Activated T-helper 1 cell treated with anti-CD3 and anti-CD28 coated beads, Interleukin-2, amount 50 U/mL, for 16 hours (primary cell): ENCODE measurements at regions not wholly inside any gene's neighbourhood (a gene's known extent, or its start where the extent isn't known, plus 50 kb on each side); places are given as distances from the start of the nearest gene placed in this dataset.

ENCODE experiments used
- DNase-seq, 2 donors: peaks; one replicate each; pipeline ENCODE4 v3.0.0-alpha.2; 2020; ENCODE audit warnings: low read depth in 1 of 2, low spot score in 1 of 2

- no peak for DNase-seq
These were observed 536.0 kb downstream of the LMO4 start for GRCh38 chr1:87864676-87865075.

GRCh38 chr1:87866416-87866815 lies 537.7 kb downstream of the LMO4 start:
- no peak for DNase-seq

- DNase-seq = no peak
These were observed 538.9 kb downstream of the LMO4 start for GRCh38 chr1:87867626-87868025.

GRCh38 chr1:87869567-87869966 lies 540.9 kb downstream of the LMO4 start:
- no peak for DNase-seq

GRCh38 chr1:87872189-87872588 lies 543.5 kb downstream of the LMO4 start:
- no peak for DNase-seq

- no peak for DNase-seq
These were observed 544.0 kb downstream of the LMO4 start for GRCh38 chr1:87872692-87873091.

- no peak for DNase-seq
These were observed 550.2 kb downstream of the LMO4 start for GRCh38 chr1:87878873-87879272.

GRCh38 chr1:87880098-87880760 lies 551.5 kb downstream of the LMO4 start:
- DNase-seq = no peak

- no peak for DNase-seq
These were observed 552.1 kb downstream of the LMO4 start for GRCh38 chr1:87880764-87881163.

- DNase-seq = no peak
These were observed 555.2 kb downstream of the LMO4 start for GRCh38 chr1:87883906-87884305.

GRCh38 chr1:87884581-87884980 lies 555.9 kb downstream of the LMO4 start:
- no peak for DNase-seq

GRCh38 chr1:87885278-87886025 lies 556.8 kb downstream of the LMO4 start:
- DNase-seq = no peak

GRCh38 chr1:87887100-87887499 lies 558.4 kb downstream of the LMO4 start:
- DNase-seq = no peak

GRCh38 chr1:87888446-87888845 lies 559.8 kb downstream of the LMO4 start:
- DNase-seq = no peak

- no peak for DNase-seq
These were observed 565.4 kb downstream of the LMO4 start for GRCh38 chr1:87894062-87894461.

- DNase-seq = no peak
These were observed 568.8 kb downstream of the LMO4 start for GRCh38 chr1:87897481-87897880.

GRCh38 chr1:87898431-87898830 lies 569.8 kb downstream of the LMO4 start:
- DNase-seq = no peak

GRCh38 chr1:87899017-87899416 lies 570.3 kb downstream of the LMO4 start:
- no peak for DNase-seq

- no peak for DNase-seq
These were observed 571.1 kb downstream of the LMO4 start for GRCh38 chr1:87899746-87900145.

- DNase-seq = no peak
These were observed 574.1 kb downstream of the LMO4 start for GRCh38 chr1:87902830-87903229.

GRCh38 chr1:87903242-87903641 lies 574.6 kb downstream of the LMO4 start:
- DNase-seq = no peak

- no peak for DNase-seq
These were observed 576.0 kb downstream of the LMO4 start for GRCh38 chr1:87904651-87905050.

- DNase-seq = no peak
These were observed 577.0 kb downstream of the LMO4 start for GRCh38 chr1:87905651-87906050.
